SK-N-SH (cell line): ENCODE measurements at regions not wholly inside any gene's neighbourhood (a gene's known extent, or its start where the extent isn't known, plus 50 kb on each side); places are given as distances from the start of the nearest gene placed in this dataset.

ENCODE experiments used
- CTCF ChIP-seq: fragments of 200-600 bp; sonication (generic); IDR thresholded peaks from 2 replicates; pipeline ENCODE4 v1.6.1; 2017; ENCODE audit warnings: antibody characterized with exemption, mild to moderate bottlenecking, moderate library complexity
- EP300 ChIP-seq, 2 experiments: IDR thresholded peaks; 2 replicates each; pipeline versions ENCODE4 v1.4.0 to v1.6.1; 2012; ENCODE audit warnings: borderline replicate concordance in 1 of 2, low read depth in 1 of 2, low read length in 1 of 2

- no peak for TF ChIP-seq CTCF
- TF ChIP-seq EP300 (IDR thresholded peaks at IDR 0.05; ENCODE audit: borderline replicate concordance in 1 of 2, low read depth in 1 of 2, low read length in 1 of 2), result no peak
These were observed 207.7 kb upstream of the SLC16A7 start for GRCh38 chr12:59388176-59388575.
